ENCODE measurements at regions not wholly inside any gene's neighbourhood (a gene's known extent, or its start where the extent isn't known, plus 50 kb on each side); places are given as distances from the start of the nearest gene placed in this dataset.

DNA sequence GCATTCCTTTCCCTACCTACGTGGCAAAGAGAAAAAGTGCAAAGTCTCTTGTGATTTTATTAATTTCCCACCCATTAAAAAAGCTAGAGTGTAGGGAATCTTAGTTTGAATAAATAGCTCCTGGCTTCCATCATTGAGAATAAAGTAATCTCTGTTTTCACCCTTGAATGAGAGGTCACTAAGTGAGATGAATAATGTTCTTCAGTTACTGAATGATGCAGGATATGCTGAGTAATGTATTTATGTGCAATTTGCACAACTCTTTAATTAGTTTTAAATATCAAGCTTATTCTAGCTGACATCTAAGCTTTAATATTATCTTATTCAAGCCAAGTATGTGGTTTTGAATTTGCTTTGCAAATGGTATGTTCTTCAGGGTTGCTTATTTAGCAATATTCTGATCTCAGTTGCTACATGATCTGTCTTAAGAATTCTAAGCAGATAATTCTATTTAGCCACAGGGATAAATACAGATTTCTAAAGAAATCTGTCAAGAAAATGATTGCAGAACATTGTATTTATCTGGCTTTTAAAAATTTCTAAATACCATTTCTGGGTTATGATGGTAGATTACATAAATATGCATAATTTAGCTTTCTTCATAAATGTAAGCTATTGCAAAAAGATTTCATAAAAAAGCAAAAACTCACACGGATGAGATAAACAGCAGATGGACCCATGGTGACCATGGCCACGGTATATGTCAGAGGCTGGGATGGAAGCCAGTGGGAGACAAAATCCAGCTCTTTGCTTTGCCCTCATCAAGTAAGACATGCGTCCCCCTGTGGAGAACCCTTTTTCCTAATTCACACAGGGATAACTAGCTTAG is 141.0 kb downstream of the MACC1 start:
- TF ChIP-seq, protein P1, sequence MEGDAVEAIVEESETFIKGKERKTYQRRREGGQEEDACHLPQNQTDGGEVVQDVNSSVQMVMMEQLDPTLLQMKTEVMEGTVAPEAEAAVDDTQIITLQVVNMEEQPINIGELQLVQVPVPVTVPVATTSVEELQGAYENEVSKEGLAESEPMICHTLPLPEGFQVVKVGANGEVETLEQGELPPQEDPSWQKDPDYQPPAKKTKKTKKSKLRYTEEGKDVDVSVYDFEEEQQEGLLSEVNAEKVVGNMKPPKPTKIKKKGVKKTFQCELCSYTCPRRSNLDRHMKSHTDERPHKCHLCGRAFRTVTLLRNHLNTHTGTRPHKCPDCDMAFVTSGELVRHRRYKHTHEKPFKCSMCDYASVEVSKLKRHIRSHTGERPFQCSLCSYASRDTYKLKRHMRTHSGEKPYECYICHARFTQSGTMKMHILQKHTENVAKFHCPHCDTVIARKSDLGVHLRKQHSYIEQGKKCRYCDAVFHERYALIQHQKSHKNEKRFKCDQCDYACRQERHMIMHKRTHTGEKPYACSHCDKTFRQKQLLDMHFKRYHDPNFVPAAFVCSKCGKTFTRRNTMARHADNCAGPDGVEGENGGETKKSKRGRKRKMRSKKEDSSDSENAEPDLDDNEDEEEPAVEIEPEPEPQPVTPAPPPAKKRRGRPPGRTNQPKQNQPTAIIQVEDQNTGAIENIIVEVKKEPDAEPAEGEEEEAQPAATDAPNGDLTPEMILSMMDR (IDR thresholded peaks at IDR 0.05), result no peak
- TF ChIP-seq POLR2A (IDR thresholded peaks at IDR 0.05), result no peak
